ENCODE measurements at regions not wholly inside any gene's neighbourhood (a gene's known extent, or its start where the extent isn't known, plus 50 kb on each side); places are given as distances from the start of the nearest gene placed in this dataset.
"Not testable (repeated sequence)": the region's sequence is repeated elsewhere in the genome, so short reads cannot be mapped to it uniquely, and the experiment has no call there.

- TF ChIP-seq, protein P1, sequence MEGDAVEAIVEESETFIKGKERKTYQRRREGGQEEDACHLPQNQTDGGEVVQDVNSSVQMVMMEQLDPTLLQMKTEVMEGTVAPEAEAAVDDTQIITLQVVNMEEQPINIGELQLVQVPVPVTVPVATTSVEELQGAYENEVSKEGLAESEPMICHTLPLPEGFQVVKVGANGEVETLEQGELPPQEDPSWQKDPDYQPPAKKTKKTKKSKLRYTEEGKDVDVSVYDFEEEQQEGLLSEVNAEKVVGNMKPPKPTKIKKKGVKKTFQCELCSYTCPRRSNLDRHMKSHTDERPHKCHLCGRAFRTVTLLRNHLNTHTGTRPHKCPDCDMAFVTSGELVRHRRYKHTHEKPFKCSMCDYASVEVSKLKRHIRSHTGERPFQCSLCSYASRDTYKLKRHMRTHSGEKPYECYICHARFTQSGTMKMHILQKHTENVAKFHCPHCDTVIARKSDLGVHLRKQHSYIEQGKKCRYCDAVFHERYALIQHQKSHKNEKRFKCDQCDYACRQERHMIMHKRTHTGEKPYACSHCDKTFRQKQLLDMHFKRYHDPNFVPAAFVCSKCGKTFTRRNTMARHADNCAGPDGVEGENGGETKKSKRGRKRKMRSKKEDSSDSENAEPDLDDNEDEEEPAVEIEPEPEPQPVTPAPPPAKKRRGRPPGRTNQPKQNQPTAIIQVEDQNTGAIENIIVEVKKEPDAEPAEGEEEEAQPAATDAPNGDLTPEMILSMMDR (IDR thresholded peaks at IDR 0.05; ENCODE audit: control insufficient read depth, insufficient read depth, low read depth, low read length, missing control alignments), result no peak
- no peak overlapping the region for H3K4me3 ChIP-seq (ENCODE audit: control insufficient read depth, low read depth, low read length)
- no peak for DNase-seq (ENCODE audit: low read depth)
Measured at GRCh38 chr6:97778290-97779038, 495.4 kb upstream of the MMS22L start.

GRCh38 chr6:97779039-97779766 is 496.2 kb upstream of the MMS22L start:
- H3K4me3 ChIP-seq (ENCODE audit: control insufficient read depth, low read depth, low read length); DNase-seq (ENCODE audit: low read depth): not testable (repeated sequence)

GRCh38 chr6:97790926-97791590 is 508.0 kb upstream of the MMS22L start:
- TF ChIP-seq, protein P1 (IDR thresholded peaks at IDR 0.05; ENCODE audit: control insufficient read depth, insufficient read depth, low read depth, low read length, missing control alignments), result no peak
- no peak overlapping the region for H3K4me3 ChIP-seq (ENCODE audit: control insufficient read depth, low read depth, low read length)
- no peak for DNase-seq (ENCODE audit: low read depth)

DNA sequence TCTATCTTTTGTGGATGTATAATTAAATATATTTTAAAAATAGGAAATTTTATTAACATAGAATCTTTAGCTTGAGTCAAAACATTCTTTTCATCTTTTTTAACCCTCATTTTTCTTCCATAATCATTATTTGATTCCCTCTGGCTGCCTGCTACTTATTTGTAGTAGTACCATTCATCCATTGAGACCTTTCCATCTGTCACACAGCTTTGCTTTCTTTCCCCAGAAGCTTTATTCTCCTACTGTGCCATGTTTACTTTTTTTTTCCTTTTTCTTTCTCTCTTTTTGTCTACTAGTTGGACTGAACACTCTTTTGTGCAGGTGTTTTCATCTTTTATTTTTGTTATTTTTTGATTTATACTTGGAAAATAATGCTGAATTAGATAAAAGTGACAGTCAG is 522.6 kb upstream of the MMS22L start:
- TF ChIP-seq, protein P1 (IDR thresholded peaks at IDR 0.05; ENCODE audit: control insufficient read depth, insufficient read depth, low read depth, low read length, missing control alignments), result no peak
- DNase-seq (ENCODE audit: low read depth), result no peak
- H3K4me3 ChIP-seq (ENCODE audit: control insufficient read depth, low read depth, low read length), result no peak overlapping the region

- TF ChIP-seq, protein P1 (IDR thresholded peaks at IDR 0.05; ENCODE audit: control insufficient read depth, insufficient read depth, low read depth, low read length, missing control alignments), result no peak
- no peak overlapping the region for H3K4me3 ChIP-seq (ENCODE audit: control insufficient read depth, low read depth, low read length)
- no peak for DNase-seq (ENCODE audit: low read depth)
Measured at GRCh38 chr6:97812940-97813339, 529.9 kb upstream of the MMS22L start.

DNA sequence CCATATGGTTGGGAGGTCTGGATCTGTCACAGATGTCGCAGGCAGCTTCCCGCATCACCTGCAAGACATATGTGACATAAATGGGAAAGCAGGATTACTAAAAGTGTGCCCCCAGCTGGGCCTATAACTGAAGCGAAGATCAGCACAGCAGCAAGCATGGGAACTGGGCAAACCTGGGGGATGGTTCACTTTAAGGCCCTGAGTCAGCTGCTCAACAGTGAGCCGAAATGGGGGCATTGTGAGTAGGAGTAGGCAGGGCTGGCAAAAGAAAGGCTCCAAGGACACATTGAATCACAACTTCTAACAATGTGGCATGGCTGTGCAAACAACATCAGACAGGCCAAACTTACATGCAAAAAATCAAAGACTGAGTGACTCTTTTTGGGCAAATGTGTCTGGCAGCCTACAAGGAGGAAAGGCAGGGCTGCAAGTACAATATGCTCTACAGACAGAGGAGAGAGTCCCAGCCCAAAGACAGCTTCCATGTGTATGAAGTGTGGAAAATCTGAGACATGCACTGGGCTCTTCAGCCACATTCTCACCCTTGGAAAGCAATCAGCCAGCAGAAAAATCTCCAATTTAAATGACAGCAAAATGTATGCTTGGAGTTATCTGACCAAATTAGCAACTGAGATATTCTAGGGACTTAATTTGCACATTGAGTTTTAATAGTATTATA is 531.0 kb upstream of the MMS22L start:
- DNase-seq (ENCODE audit: low read depth), result no peak

More for the DNA sequence above, 531.0 kb upstream of the MMS22L start:
- TF ChIP-seq, protein P1 (IDR thresholded peaks at IDR 0.05; ENCODE audit: control insufficient read depth, insufficient read depth, low read depth, low read length, missing control alignments), result no peak
- H3K4me3 ChIP-seq (ENCODE audit: control insufficient read depth, low read depth, low read length), result no peak overlapping the region
